Ovary (tissue), 7 donors: ENCODE measurements at regions not wholly inside any gene's neighbourhood (a gene's known extent, or its start where the extent isn't known, plus 50 kb on each side); places are given as distances from the start of the nearest gene placed in this dataset.

Source experiments
- DNase-seq, 5 donors: peaks; one replicate each; pipeline ENCODE4 v3.0.0-alpha.2; 2019 to 2020
- H3K27ac ChIP-seq, 2 donors: fragments of 200-600 bp; one replicate each; pipeline versions ENCODE4 v1.5.1 to v1.8.0; 2019 to 2022
- H3K27me3 ChIP-seq: fragments of 200-600 bp; one replicate; pipeline ENCODE4 v1.8.0; 2022
- H3K36me3 ChIP-seq: fragments of 200-600 bp; sonication (generic); one replicate; pipeline ENCODE4 v1.5.1; 2019
- H3K4me1 ChIP-seq: one replicate; pipeline ENCODE4 v1.8.1; 2013; ENCODE audit warnings: mild to moderate bottlenecking, moderate library complexity; ENCODE audit not compliant: insufficient read depth
- H3K4me3 ChIP-seq: fragments of 200-600 bp; sonication (generic); one replicate; pipeline ENCODE4 v1.5.1; 2017
- H3K9me3 ChIP-seq, 2 donors: fragments of 200-600 bp in 1 of 2; sonication (generic) in 1 of 2; one replicate each; pipeline versions ENCODE4 v1.5.1 to v1.8.1; 2013 to 2019; ENCODE audit warnings: mild to moderate bottlenecking in 1 of 2, moderate library complexity in 1 of 2
- EP300 ChIP-seq: sonication (generic); formaldehyde crosslinking; IDR thresholded peaks from one replicate; pipeline ENCODE4 v1.6.1; 2017; ENCODE audit warnings: antibody characterized with exemption
- POLR2A ChIP-seq: fragments of 450-650 bp; IDR thresholded peaks from one replicate; pipeline ENCODE4 v1.6.1; 2017; ENCODE audit warnings: antibody characterized with exemption, mild to moderate bottlenecking, moderate library complexity
- WGBS, 3 donors: extraction: QIAGEN DNeasy Blood & Tissue Kit in 1 of 3; methylation state at CpG; one replicate each; pipeline versions ENCODE4 v1.1.5 to v1.1.7; 2013 to 2017; 5-methylcytosine and 5-hydroxymethylcytosine counted together
- intact Hi-C, 4 donors: fragments of 100-400 bp; cut with DNase I; formaldehyde crosslinking; loops; one replicate each; pipeline versions ENCODE4 v1.11.0 to v1.15.1; 2022 to 2023
- TF ChIP-seq, protein P1 (sequence below), 3 donors: fragments of 450-650 bp in 2 of 3; fragments of 200-600 bp in 1 of 3; IDR thresholded peaks; one replicate each; pipeline versions ENCODE4 v1.5.1 to v1.8.0; 2016 to 2022; ENCODE audit warnings: antibody characterized with exemption in 3 of 3, mild to moderate bottlenecking in 1 of 3
- donor health status: DM: no; HTN: no; CAD: no; lungs with moderate emphysema.
- donor health status: DM: no; HTN: no; CAD: no.
- donor health status: Bipolar disorder and iron deficiency.
- donor health status: DM: no; HTN: no; CAD: no.
- donor health status: DM: yes; HTN: yes; CAD: no.

DNA sequence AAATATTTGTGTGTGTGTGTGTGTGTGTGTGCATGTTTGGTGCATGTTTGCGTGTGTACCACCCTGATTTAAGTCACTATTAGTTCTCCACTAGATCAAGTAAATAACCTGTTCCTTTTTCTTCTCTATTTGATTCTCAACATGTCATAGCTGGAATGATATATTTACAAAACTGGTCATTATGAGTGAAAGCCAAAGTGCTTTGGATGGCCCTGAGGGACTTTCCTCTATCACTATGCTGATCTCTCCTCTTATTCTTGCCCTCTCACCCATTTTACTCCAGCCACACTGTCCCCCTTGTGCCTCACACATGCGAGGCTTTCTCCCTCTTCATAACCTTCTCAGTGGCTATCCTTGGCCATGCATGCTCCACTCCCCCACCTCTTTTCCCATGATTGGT, 144.6 kb upstream of the NMUR2 start:
- no peak overlapping the region for H3K27ac ChIP-seq
- DNase-seq: no peak
- H3K4me1 ChIP-seq: no peaks in the 10 kb centered on the region
- H3K36me3 ChIP-seq: no peaks in the 10 kb centered on the region
- no peaks in the 10 kb centered on the region for H3K27me3 ChIP-seq
- no peak overlapping the region for H3K4me3 ChIP-seq
- TF ChIP-seq, protein P1, sequence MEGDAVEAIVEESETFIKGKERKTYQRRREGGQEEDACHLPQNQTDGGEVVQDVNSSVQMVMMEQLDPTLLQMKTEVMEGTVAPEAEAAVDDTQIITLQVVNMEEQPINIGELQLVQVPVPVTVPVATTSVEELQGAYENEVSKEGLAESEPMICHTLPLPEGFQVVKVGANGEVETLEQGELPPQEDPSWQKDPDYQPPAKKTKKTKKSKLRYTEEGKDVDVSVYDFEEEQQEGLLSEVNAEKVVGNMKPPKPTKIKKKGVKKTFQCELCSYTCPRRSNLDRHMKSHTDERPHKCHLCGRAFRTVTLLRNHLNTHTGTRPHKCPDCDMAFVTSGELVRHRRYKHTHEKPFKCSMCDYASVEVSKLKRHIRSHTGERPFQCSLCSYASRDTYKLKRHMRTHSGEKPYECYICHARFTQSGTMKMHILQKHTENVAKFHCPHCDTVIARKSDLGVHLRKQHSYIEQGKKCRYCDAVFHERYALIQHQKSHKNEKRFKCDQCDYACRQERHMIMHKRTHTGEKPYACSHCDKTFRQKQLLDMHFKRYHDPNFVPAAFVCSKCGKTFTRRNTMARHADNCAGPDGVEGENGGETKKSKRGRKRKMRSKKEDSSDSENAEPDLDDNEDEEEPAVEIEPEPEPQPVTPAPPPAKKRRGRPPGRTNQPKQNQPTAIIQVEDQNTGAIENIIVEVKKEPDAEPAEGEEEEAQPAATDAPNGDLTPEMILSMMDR (IDR thresholded peaks at IDR 0.05): no peak
- TF ChIP-seq POLR2A: no peak
- no peak for TF ChIP-seq EP300
- WGBS, 3 donors: 78 to 85% (median 79%) methylated on average over 2 of the region's 2 CpGs
- intact Hi-C loops: loop anchor here in 1 of 4 donors (10.0 kb wide), 1 partner anchor 605 kb away; no protein-coding TSS in a partner anchor
- H3K9me3 ChIP-seq: no peaks in the 10 kb centered on the region

DNA sequence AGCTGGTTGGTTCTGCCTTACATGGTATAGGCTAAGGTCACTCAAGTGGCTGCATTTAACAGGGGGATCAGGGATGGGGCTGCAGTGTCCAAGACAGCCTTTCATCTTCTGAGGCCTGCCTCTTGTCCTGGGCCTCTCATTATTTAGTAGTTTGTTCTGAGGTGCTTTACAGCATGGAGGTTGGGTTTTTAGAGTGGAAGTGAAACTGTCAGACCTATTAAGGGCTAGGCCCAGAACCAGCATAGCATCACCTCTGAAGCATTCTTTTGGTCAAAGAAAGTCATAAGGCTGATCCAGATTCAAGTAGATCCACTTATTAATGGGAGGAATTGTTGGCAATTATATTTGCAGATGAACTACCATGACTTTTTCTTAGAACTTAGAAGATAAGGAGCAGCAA, 146.0 kb upstream of the NMUR2 start:
- H3K27me3 ChIP-seq: no peaks in the 10 kb centered on the region
- intact Hi-C loops: loop anchor here in 1 of 4 donors (10.0 kb wide), 1 partner anchor 604 kb away; no protein-coding TSS in a partner anchor
- no peak overlapping the region for H3K4me3 ChIP-seq

DNA sequence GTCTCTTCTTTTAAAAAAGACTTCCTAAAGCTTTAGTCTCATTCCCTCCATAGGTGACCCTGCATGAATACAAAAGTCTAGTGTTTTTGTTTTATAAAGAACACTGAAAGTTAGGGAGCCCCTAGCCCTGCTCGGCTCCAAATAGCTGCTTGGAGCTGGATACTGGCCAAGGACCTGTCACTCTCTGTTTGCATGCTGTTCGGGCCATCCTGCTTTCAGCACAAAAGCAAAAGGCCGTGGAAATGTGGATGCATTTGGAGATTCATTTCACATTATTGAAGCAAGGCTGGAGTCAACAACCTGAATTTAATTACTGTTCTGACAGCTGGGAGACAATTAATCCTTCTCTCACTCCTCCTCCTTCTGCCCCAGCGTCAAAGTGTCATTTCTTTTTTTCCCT, 151.7 kb upstream of the NMUR2 start:
- H3K4me3 ChIP-seq: no peak overlapping the region
- H3K27me3 ChIP-seq: no peaks in the 10 kb centered on the region
- H3K4me1 ChIP-seq: no peaks in the 10 kb centered on the region
- no peak overlapping the region for H3K27ac ChIP-seq
- no peak for DNase-seq
- intact Hi-C loops: loop anchor here in 1 of 4 donors (10.0 kb wide), 1 partner anchor 598 kb away; no protein-coding TSS in a partner anchor
- TF ChIP-seq, protein P1 (IDR thresholded peaks at IDR 0.05): no peak
- no peak for TF ChIP-seq POLR2A
- TF ChIP-seq EP300: no peak
- 9 to 19% (median 10%) methylated on average over 4 of the region's 4 CpGs for WGBS, 3 donors
- no peaks in the 10 kb centered on the region for H3K36me3 ChIP-seq
- no peaks in the 10 kb centered on the region for H3K9me3 ChIP-seq

More for the DNA sequence above, 146.0 kb upstream of the NMUR2 start:
- Histone ChIP-seq H3K36me3 (no peaks in the 10 kb centered on the region), H3K4me1 (no peaks in the 10 kb centered on the region), H3K27ac (no peak overlapping the region), H3K9me3 (no peaks in the 10 kb centered on the region)
- TF ChIP-seq EP300 (no peak), POLR2A (no peak)
- TF ChIP-seq, protein P1 (IDR thresholded peaks at IDR 0.05): no peak
- DNase-seq: no peak

DNA sequence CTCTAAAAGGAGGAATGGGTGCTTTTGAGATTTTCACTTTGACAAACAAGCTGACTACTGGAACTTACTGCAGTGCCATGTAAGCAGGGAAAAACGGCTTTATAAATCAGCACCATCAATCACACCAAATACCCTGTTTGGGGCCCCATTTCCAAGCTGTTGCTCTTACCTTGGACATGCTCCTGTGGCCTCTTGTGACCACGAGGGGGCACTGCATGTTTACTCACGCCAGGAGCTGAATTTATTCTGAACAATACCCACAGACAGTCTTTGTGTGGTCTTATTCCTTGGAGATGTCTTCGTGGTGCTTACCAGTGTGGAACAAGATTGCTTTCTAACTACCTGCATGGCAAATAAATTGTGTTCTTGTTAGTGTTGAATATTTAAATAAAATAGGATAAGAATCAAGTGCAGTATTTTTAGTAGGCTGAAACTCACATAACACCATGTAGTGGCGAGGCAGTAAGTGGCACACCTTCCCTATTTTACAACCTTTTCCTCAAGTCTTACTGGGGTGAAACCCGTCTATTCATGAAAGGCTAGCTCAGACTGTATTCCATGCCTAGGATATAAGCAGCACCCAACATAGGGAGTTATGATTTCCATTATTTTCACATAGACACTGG, 155.5 kb upstream of the NMUR2 start:
- peak in 1 of 5 donors; percentile 11 for DNase-seq
- H3K27me3 ChIP-seq: no peaks in the 10 kb centered on the region
- intact Hi-C loops: no loop called here
- TF ChIP-seq EP300: no peak
- TF ChIP-seq, protein P1 (IDR thresholded peaks at IDR 0.05): no peak
- no peaks in the 10 kb centered on the region for H3K4me1 ChIP-seq
- H3K4me3 ChIP-seq: no peak overlapping the region
- H3K9me3 ChIP-seq: no peaks in the 10 kb centered on the region
- WGBS, 3 donors: 32 to 34% (median 34%) methylated on average over 6 of the region's 6 CpGs
- no peaks in the 10 kb centered on the region for H3K36me3 ChIP-seq
- no peak overlapping the region for H3K27ac ChIP-seq
